Skeletal muscle tissue (tissue), 3 donors: ENCODE measurements at regions not wholly inside any gene's neighbourhood (a gene's known extent, or its start where the extent isn't known, plus 50 kb on each side); places are given as distances from the start of the nearest gene placed in this dataset.
"Not testable (repeated sequence)": the region's sequence is repeated elsewhere in the genome, so short reads cannot be mapped to it uniquely, and the experiment has no call there.

ENCODE experiments used
- H3K27ac ChIP-seq: one replicate; pipeline ENCODE4 v1.7.0; 2013; ENCODE audit warnings: mild to moderate bottlenecking, low read depth, low read length, inconsistent platforms
- H3K27me3 ChIP-seq, 3 donors: one replicate each; pipeline ENCODE4 v1.7.0; 2013; ENCODE audit warnings: low read length in 3 of 3; ENCODE audit not compliant: control insufficient read depth in 3 of 3, insufficient read depth in 3 of 3
- H3K36me3 ChIP-seq, 3 donors: one replicate each; pipeline ENCODE4 v1.7.0; 2013; ENCODE audit warnings: low read length in 3 of 3; ENCODE audit not compliant: control insufficient read depth in 3 of 3, insufficient read depth in 3 of 3
- H3K4me1 ChIP-seq, 3 donors: one replicate each; pipeline ENCODE4 v1.7.0; 2013; ENCODE audit warnings: low read length in 3 of 3, mild to moderate bottlenecking in 3 of 3; ENCODE audit not compliant: control insufficient read depth in 3 of 3, insufficient read depth in 3 of 3
- H3K4me3 ChIP-seq, 3 donors: one replicate each; pipeline ENCODE4 v1.7.0; 2013; ENCODE audit warnings: low read length in 3 of 3
- H3K9ac ChIP-seq, 3 donors: one replicate each; pipeline ENCODE4 v1.7.0; 2013; ENCODE audit warnings: low read length in 3 of 3, mild to moderate bottlenecking in 3 of 3, moderate library complexity in 2 of 3, low read depth in 1 of 3
- H3K9me3 ChIP-seq, 3 donors: one replicate each; pipeline ENCODE4 v1.7.0; 2013; ENCODE audit warnings: low read length in 3 of 3; ENCODE audit not compliant: control insufficient read depth in 3 of 3
- donor health status: Osteomylitis.

GRCh38 chr12:5122256-5122831 is 78.7 kb downstream of the KCNA5 start:
- H3K27me3 ChIP-seq, H3K4me1 ChIP-seq, H3K36me3 ChIP-seq, H3K4me3 ChIP-seq, H3K9me3 ChIP-seq, H3K9ac ChIP-seq, H3K27ac ChIP-seq: not testable (repeated sequence)

DNA sequence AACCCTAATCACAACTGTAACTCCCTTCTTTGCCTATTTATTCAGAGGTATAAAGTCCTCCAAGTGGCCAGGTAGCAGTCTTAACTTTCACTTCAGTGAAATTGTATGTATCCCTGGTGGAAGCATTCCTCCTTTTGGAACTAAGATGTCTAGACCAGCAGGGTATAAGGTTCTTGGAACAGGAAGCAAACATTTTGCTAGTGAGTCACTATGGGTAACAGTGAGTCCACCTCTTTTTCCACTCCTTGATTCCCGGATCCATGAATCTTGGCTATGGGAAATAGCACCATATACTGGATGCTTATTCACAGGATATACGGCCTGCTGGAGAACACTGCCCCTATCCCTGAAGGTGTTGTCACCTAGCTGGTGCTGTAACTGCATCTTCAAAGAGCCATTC is 80.2 kb downstream of the KCNA5 start:
- H3K4me1 ChIP-seq, result no peaks in the 10 kb centered on the region
- no peaks in the 10 kb centered on the region for H3K9me3 ChIP-seq
- peaks cover 0 to 3% (median 0%) of the 10 kb centered on the region in 3 donors for H3K27me3 ChIP-seq
- H3K9ac ChIP-seq, result no peak overlapping the region
- H3K36me3 ChIP-seq, result no peaks in the 10 kb centered on the region
- H3K4me3 ChIP-seq, result no peak overlapping the region
- no peak overlapping the region for H3K27ac ChIP-seq

- H3K27me3 ChIP-seq, result peaks cover 0 to 3% (median 0%) of the 10 kb centered on the region in 3 donors
- H3K4me3 ChIP-seq, result no peak overlapping the region
- H3K9ac ChIP-seq, result no peak overlapping the region
- H3K36me3 ChIP-seq, result no peaks in the 10 kb centered on the region
- no peaks in the 10 kb centered on the region for H3K9me3 ChIP-seq
- no peak overlapping the region for H3K27ac ChIP-seq
- H3K4me1 ChIP-seq, result no peaks in the 10 kb centered on the region
Measured at GRCh38 chr12:5124401-5124800, 80.7 kb downstream of the KCNA5 start.

- Histone ChIP-seq H3K4me1 (no peaks in the 10 kb centered on the region), H3K9me3 (peaks cover 0 to 3% (median 2%) of the 10 kb centered on the region in 3 donors), H3K9ac (no peak overlapping the region), H3K27ac (no peak overlapping the region), H3K27me3 (peaks cover 0 to 6% (median 0%) of the 10 kb centered on the region in 3 donors), H3K36me3 (no peaks in the 10 kb centered on the region), H3K4me3 (no peak overlapping the region)
Measured at GRCh38 chr12:5134861-5135525, 91.3 kb downstream of the KCNA5 start.

DNA sequence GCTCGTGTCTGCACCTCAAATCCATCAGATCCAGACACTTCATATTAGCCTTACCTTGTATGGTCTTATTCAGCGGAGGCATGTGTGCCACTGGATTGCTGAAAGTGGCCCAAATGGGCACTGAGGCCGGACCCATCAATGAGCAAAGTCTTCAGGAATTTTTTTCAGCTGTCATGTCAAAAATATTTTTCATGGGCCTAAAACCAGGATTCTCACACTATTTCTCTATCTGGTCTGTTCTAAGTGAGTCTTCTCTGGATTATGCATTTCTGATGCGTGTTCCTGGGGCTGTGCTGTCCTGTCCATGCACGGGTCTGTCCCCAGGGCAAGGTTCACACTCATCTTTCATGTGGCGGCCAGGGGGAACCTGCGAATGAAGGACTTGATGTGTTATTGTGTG is 94.6 kb downstream of the KCNA5 start:
- peaks cover 0 to 6% (median 0%) of the 10 kb centered on the region in 3 donors for H3K27me3 ChIP-seq
- H3K36me3 ChIP-seq, result no peaks in the 10 kb centered on the region
- peaks cover 2 to 3% (median 3%) of the 10 kb centered on the region in 3 donors for H3K9me3 ChIP-seq
- H3K4me1 ChIP-seq, result no peaks in the 10 kb centered on the region
- H3K4me3 ChIP-seq, result no peak overlapping the region
- H3K9ac ChIP-seq, result no peak overlapping the region
- no peak overlapping the region for H3K27ac ChIP-seq

- H3K9me3 ChIP-seq, result peaks cover 2 to 3% (median 3%) of the 10 kb centered on the region in 3 donors
- no peak overlapping the region for H3K27ac ChIP-seq
- no peak overlapping the region for H3K4me3 ChIP-seq
- H3K36me3 ChIP-seq, result no peaks in the 10 kb centered on the region
- H3K27me3 ChIP-seq, result peaks cover 0 to 6% (median 0%) of the 10 kb centered on the region in 3 donors
- no peak overlapping the region for H3K9ac ChIP-seq
- no peaks in the 10 kb centered on the region for H3K4me1 ChIP-seq
Measured at GRCh38 chr12:5138845-5139244, 95.2 kb downstream of the KCNA5 start.

DNA sequence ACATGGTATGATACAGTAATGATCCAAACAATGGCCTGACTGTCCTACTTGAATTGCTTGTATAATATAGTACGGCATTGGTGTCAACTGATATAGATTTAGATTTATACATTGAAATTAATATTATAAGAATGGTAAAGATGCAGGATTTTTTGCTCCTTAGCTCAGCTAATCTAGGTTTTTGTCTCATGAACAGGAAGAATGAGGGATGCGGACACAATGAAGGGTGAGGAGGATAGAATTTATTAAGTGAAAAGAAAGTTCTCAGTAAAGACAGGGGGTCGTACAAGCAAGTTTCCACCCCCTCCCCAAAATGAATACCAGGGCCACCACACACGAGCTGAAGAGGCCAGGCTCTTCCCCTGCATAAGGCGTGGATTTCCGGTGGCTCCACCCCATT is 96.1 kb downstream of the KCNA5 start:
- Histone ChIP-seq H3K4me1 (no peaks in the 10 kb centered on the region), H3K36me3 (no peaks in the 10 kb centered on the region), H3K27me3 (peaks cover 0 to 6% (median 0%) of the 10 kb centered on the region in 3 donors), H3K4me3 (no peak overlapping the region), H3K9ac (no peak overlapping the region), H3K9me3 (peaks cover 2 to 3% (median 3%) of the 10 kb centered on the region in 3 donors), H3K27ac (no peak overlapping the region)

GRCh38 chr12:5140190-5140589 is 96.5 kb downstream of the KCNA5 start:
- no peak overlapping the region for H3K9ac ChIP-seq
- H3K4me1 ChIP-seq, result no peaks in the 10 kb centered on the region
- H3K9me3 ChIP-seq, result peaks cover 2 to 3% (median 3%) of the 10 kb centered on the region in 3 donors
- H3K36me3 ChIP-seq, result no peaks in the 10 kb centered on the region
- no peak overlapping the region for H3K27ac ChIP-seq
- H3K4me3 ChIP-seq, result no peak overlapping the region
- peaks cover 0 to 6% (median 0%) of the 10 kb centered on the region in 3 donors for H3K27me3 ChIP-seq

GRCh38 chr12:5148880-5149279 is 105.2 kb downstream of the KCNA5 start:
- no peaks in the 10 kb centered on the region for H3K36me3 ChIP-seq

GRCh38 chr12:5154091-5154490 is 110.4 kb downstream of the KCNA5 start:
- H3K9ac ChIP-seq, result no peak overlapping the region
- no peaks in the 10 kb centered on the region for H3K4me1 ChIP-seq
- H3K4me3 ChIP-seq, result no peak overlapping the region
- peaks cover 11 to 50% (median 13%) of the 10 kb centered on the region in 3 donors for H3K27me3 ChIP-seq
- H3K36me3 ChIP-seq, result no peaks in the 10 kb centered on the region
- no peak overlapping the region for H3K27ac ChIP-seq
- no peaks in the 10 kb centered on the region for H3K9me3 ChIP-seq

More at GRCh38 chr12:5148880-5149279, 105.2 kb downstream of the KCNA5 start:
- Histone ChIP-seq H3K9me3 (no peaks in the 10 kb centered on the region), H3K9ac (no peak overlapping the region), H3K4me3 (no peak overlapping the region), H3K27ac (no peak overlapping the region), H3K27me3 (peaks cover 0 to 28% (median 11%) of the 10 kb centered on the region in 3 donors), H3K4me1 (no peaks in the 10 kb centered on the region)
